ENCODE measurements at regions not wholly inside any gene's neighbourhood (a gene's known extent, or its start where the extent isn't known, plus 50 kb on each side); places are given as distances from the start of the nearest gene placed in this dataset.

GRCh38 chr1:244218220-244218619, 167.1 kb downstream of the ZBTB18 start:
- no peak for TF ChIP-seq POLR2A (IDR thresholded peaks at IDR 0.05; ENCODE audit: low read length)
- TF ChIP-seq GATA1 (IDR thresholded peaks at IDR 0.05; ENCODE audit: low read depth, low read length) = no peak

Data from erythroblast (primary cell).